IMR-90 (cell line): ENCODE measurements at regions not wholly inside any gene's neighbourhood (a gene's known extent, or its start where the extent isn't known, plus 50 kb on each side); places are given as distances from the start of the nearest gene placed in this dataset.

Source experiments
- ATAC-seq: fragments of 200-7000 bp; cut with Tn5 transposase; 2 replicates; pipeline ENCODE4 v1.9.1; 2020; ENCODE audit warnings: low read depth, mild to moderate bottlenecking, moderate library complexity
- BruUV-seq: library from RNA; stranded (reverse); fragments of 400-500 nt; replicated peaks from 2 replicates; lab custom pipeline; 2021; lab: Mats Ljungman, UMichigan
- CTCF ChIA-PET: fragments of 300-600 bp; formaldehyde crosslinking; extraction: SDS; loops from one replicate; lab custom pipeline; 2021; ENCODE audit warnings: antibody characterized with exemption; lab: Yijun Ruan, JAX
- POLR2A ChIA-PET: fragments of 300-600 bp; sonication (Branson Sonifier 250); formaldehyde crosslinking; loops from one replicate; lab custom pipeline; 2022; ENCODE audit warnings: antibody characterized with exemption; ENCODE audit not compliant: unreplicated experiment; lab: Charles Lee
- DNase-seq: peaks from one replicate; pipeline ENCODE4 v3.0.0; 2013
- H2AFZ ChIP-seq: replicated peaks from 2 replicates; pipeline ENCODE3; 2013; ENCODE audit warnings: low read length, mild to moderate bottlenecking; ENCODE audit not compliant: poor library complexity
- H2AK5ac ChIP-seq: 2 replicates; pipeline ENCODE4 v1.6.1; 2013; ENCODE audit warnings: low read depth, low read length, inconsistent platforms
- H2AK9ac ChIP-seq: replicated peaks from 2 replicates; pipeline ENCODE3; 2013; ENCODE audit warnings: mild to moderate bottlenecking, low read depth, low read length, moderate library complexity; ENCODE audit not compliant: poor library complexity
- H2BK120ac ChIP-seq: 2 replicates; pipeline ENCODE4 v1.6.1; 2013; ENCODE audit warnings: low read depth, low read length, inconsistent platforms
- H2BK15ac ChIP-seq: 3 replicates; pipeline ENCODE4 v1.6.1; 2013; ENCODE audit warnings: low read depth, low read length, inconsistent platforms
- H2BK20ac ChIP-seq: 2 replicates; pipeline ENCODE4 v1.6.1; 2013; ENCODE audit warnings: low read depth, mild to moderate bottlenecking, inconsistent platforms, low read length, moderate library complexity
- H2BK5ac ChIP-seq: 2 replicates; pipeline ENCODE4 v1.6.1; 2013; ENCODE audit warnings: mild to moderate bottlenecking, low read depth, low read length, inconsistent platforms; ENCODE audit not compliant: poor library complexity, severe bottlenecking
- H3K14ac ChIP-seq: replicated peaks from 2 replicates; pipeline ENCODE4 v1.6.1; 2013; ENCODE audit warnings: low read depth, low read length, inconsistent platforms
- H3K18ac ChIP-seq: 2 replicates; pipeline ENCODE4 v1.6.1; 2013; ENCODE audit warnings: low read depth, low read length, control low read depth
- H3K23ac ChIP-seq: 2 replicates; pipeline ENCODE4 v1.6.1; 2013; ENCODE audit warnings: low read depth, low read length, inconsistent platforms
- H3K27ac ChIP-seq: 2 replicates; pipeline ENCODE4 v1.5.1; 2013; ENCODE audit warnings: mild to moderate bottlenecking, control low read depth, low read length; ENCODE audit not compliant: insufficient read depth
- H3K27me3 ChIP-seq: 2 replicates; pipeline ENCODE4 v1.6.1; 2013; ENCODE audit warnings: low read length; ENCODE audit not compliant: control insufficient read depth, insufficient read depth
- H3K36me3 ChIP-seq: 2 replicates; pipeline ENCODE4 v1.6.1; 2013; ENCODE audit warnings: low read length, mixed read lengths; ENCODE audit not compliant: control insufficient read depth, insufficient read depth
- H3K4ac ChIP-seq: 2 replicates; pipeline ENCODE4 v1.6.1; 2013; ENCODE audit warnings: low read depth, low read length, inconsistent platforms
- H3K4me1 ChIP-seq: 2 replicates; pipeline ENCODE4 v1.6.1; 2013; ENCODE audit warnings: low read length, mixed read lengths; ENCODE audit not compliant: control insufficient read depth, insufficient read depth
- H3K4me2 ChIP-seq: 2 replicates; pipeline ENCODE4 v1.6.1; 2013; ENCODE audit warnings: low read depth, mild to moderate bottlenecking, control low read depth, low read length, moderate library complexity
- H3K4me3 ChIP-seq: 2 replicates; pipeline ENCODE4 v1.5.1; 2013; ENCODE audit warnings: low read depth, mild to moderate bottlenecking, control low read depth, low read length, moderate library complexity; ENCODE audit not compliant: insufficient read depth
- H3K56ac ChIP-seq: 2 replicates; pipeline ENCODE4 v1.6.1; 2013; ENCODE audit warnings: low read length, inconsistent platforms; ENCODE audit not compliant: insufficient read depth; ENCODE audit errors: extremely low read depth
- H3K79me1 ChIP-seq, 2 experiments: 2 replicates each; pipeline ENCODE4 v1.6.1; 2013; ENCODE audit warnings: low read length in 2 of 2, inconsistent platforms in 1 of 2, low read depth in 1 of 2
- H3K9ac ChIP-seq: 2 replicates; pipeline ENCODE4 v1.6.1; 2013; ENCODE audit warnings: low read depth, low read length, control low read depth
- H3K9me1 ChIP-seq: 2 replicates; pipeline ENCODE4 v1.6.1; 2013; ENCODE audit warnings: low read length, inconsistent platforms; ENCODE audit not compliant: insufficient read depth
- H3K9me3 ChIP-seq: 2 replicates; pipeline ENCODE4 v1.6.1; 2013; ENCODE audit warnings: low read length; ENCODE audit not compliant: control insufficient read depth, insufficient read depth
- H4K20me1 ChIP-seq: 2 replicates; pipeline ENCODE4 v1.6.1; 2013; ENCODE audit warnings: low read length, inconsistent platforms; ENCODE audit not compliant: insufficient read depth
- H4K5ac ChIP-seq: 2 replicates; pipeline ENCODE4 v1.6.1; 2013; ENCODE audit warnings: mild to moderate bottlenecking, low read depth, low read length, control low read depth
- H4K8ac ChIP-seq, 2 experiments: 2 replicates each; pipeline ENCODE4 v1.6.1; 2013; ENCODE audit warnings: low read depth in 2 of 2, low read length in 2 of 2, control low read depth in 1 of 2, inconsistent platforms in 1 of 2
- H4K91ac ChIP-seq: 2 replicates; pipeline ENCODE4 v1.6.1; 2013; ENCODE audit warnings: low read depth, low read length, inconsistent platforms; ENCODE audit not compliant: insufficient read depth
- BHLHE40 ChIP-seq: fragments of 150-350 bp; IDR thresholded peaks from 2 replicates; pipeline ENCODE4 v1.6.1; 2016; ENCODE audit warnings: mild to moderate bottlenecking, low read depth, low read length
- CEBPB ChIP-seq: IDR thresholded peaks from 2 replicates; pipeline ENCODE4 v1.6.1; 2012; ENCODE audit warnings: low read depth, low read length, improper control_type of control experiment
- MAFK ChIP-seq: IDR thresholded peaks from 2 replicates; pipeline ENCODE4 v1.6.1; 2012; ENCODE audit warnings: low read depth, low read length, improper control_type of control experiment
- MAZ ChIP-seq: IDR thresholded peaks from 2 replicates; pipeline ENCODE4 v1.6.1; 2012; ENCODE audit warnings: low read depth, mild to moderate bottlenecking, low read length, improper control_type of control experiment, moderate library complexity, borderline replicate concordance
- MXI1 ChIP-seq: IDR thresholded peaks from 2 replicates; pipeline ENCODE4 v1.6.1; 2012; ENCODE audit warnings: low read depth, mild to moderate bottlenecking, low read length, moderate library complexity, borderline replicate concordance
- NFE2L2 ChIP-seq: fragments of 150-350 bp; IDR thresholded peaks from 2 replicates; pipeline ENCODE4 v1.6.1; 2016; ENCODE audit warnings: low read depth, mild to moderate bottlenecking, low read length
- RAD21 ChIP-seq: IDR thresholded peaks from 2 replicates; pipeline ENCODE4 v1.6.1; 2012; ENCODE audit warnings: low read length, improper control_type of control experiment
- RFX5 ChIP-seq: IDR thresholded peaks from 2 replicates; pipeline ENCODE4 v1.8.0; 2012; ENCODE audit warnings: low read depth, mild to moderate bottlenecking, low read length, moderate library complexity
- WGBS, 2 experiments: methylation state at CpG; one replicate each; pipeline versions ENCODE4 v1.1.5 to v1.1.7; 2013; ENCODE audit warnings: missing lambda C conversion rate in 2 of 2; ENCODE audit not compliant: insufficient read length in 1 of 2; ENCODE audit errors: extremely low coverage in 2 of 2; 5-methylcytosine and 5-hydroxymethylcytosine counted together
- dilution Hi-C: fragments of 300-500 bp; cut with HindIII; formaldehyde crosslinking; loops from one replicate; pipeline ENCODE4 v1.14.3; 2018; ENCODE audit warnings: low sequenced_read_pairs; ENCODE audit not compliant: unreplicated experiment
- in situ Hi-C: fragments of 300-500 bp; cut with MboI; formaldehyde crosslinking; loops from 3 replicates; pipeline ENCODE4 v1.14.3; 2019; ENCODE audit warnings: low sequenced_read_pairs, inconsistent platforms, mixed read lengths
- intact Hi-C: fragments of 100-400 bp; cut with micrococcal nuclease; formaldehyde crosslinking; loops from 2 replicates; pipeline ENCODE4 v1.10.0; 2022
- TF ChIP-seq, protein P1 (sequence below): fragments of 150-350 bp; IDR thresholded peaks from 2 replicates; pipeline ENCODE4 v1.6.1; 2017; ENCODE audit warnings: mild to moderate bottlenecking, antibody characterized with exemption, low read length, low read depth
- TF ChIP-seq, protein P2 (sequence below): conservative IDR thresholded peaks from 2 replicates; pipeline ENCODE4 v1.5.1; 2012; ENCODE audit warnings: mild to moderate bottlenecking, low read depth, low read length, improper control_type of control experiment

DNA sequence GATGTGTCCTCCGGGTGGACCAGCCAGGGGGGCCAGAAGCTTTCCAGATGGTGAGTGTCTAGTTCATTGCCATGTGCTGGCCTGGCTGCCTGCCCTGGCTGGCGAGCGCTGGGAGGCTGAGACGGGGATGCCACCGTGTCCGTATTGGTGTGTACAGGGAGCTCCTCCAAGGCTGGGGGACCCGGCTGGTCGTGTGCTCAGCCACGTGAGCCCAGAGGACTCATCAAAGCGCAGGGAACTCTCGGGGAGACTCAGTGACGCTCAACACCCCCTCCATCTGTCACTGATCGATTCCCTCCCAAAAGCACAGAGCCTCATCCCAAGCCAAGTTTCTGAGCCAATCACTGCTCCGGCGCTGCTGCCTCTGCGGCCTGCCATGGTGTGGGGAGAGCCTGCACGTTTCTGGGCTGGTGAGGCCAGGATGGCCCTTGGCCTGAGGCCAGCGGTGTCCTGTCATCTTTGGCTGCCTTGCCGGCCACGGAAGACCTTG is 423.7 kb downstream of the SHANK2 start:
- no TSS peak for BruUV-seq
- no peak overlapping the region for H2AK5ac ChIP-seq
- CTCF ChIA-PET, result no interaction called here

More for the DNA sequence above, 423.7 kb downstream of the SHANK2 start:
- Histone ChIP-seq H2BK120ac (no peak overlapping the region), H3K9ac (no peak overlapping the region), H3K4me3 (no peak overlapping the region), H4K8ac (no peak overlapping the region), H2BK20ac (no peak overlapping the region), H3K14ac (no peak overlapping the region), H2AFZ (no peak overlapping the region), H3K56ac (no peak overlapping the region), H3K4me2 (no peak overlapping the region), H4K91ac (no peak overlapping the region), H4K20me1 (no peaks in the 10 kb centered on the region; the same call in none of the 2 replicates), H4K5ac (no peak overlapping the region), H2BK5ac (no peak overlapping the region), H3K9me3 (no peaks in the 10 kb centered on the region; the same call in 1 of the 2 replicates), H3K4me1 (peaks cover 2% of the 10 kb centered on the region; the same call in 1 of the 2 replicates), H3K79me1 (no peaks in the 10 kb centered on the region), H3K27me3 (peaks cover 21% of the 10 kb centered on the region), H3K27ac (no peak overlapping the region), H3K9me1 (no peaks in the 10 kb centered on the region), H3K4ac (no peak overlapping the region), H3K23ac (no peak overlapping the region), H2BK15ac (no peak overlapping the region), H2AK9ac (no peak overlapping the region), H3K18ac (no peak overlapping the region), H3K36me3 (no peaks in the 10 kb centered on the region)
- POLR2A ChIA-PET, result no interaction called here
- ATAC-seq (peak; percentile 13; the same call in 1 of the 2 replicates), DNase-seq (no peak)
- 0% methylated on average over 1 of the region's 20 CpGs; no CpG with 5 or more reads in 1 of the 2 experiments for WGBS, 2 experiments
- dilution Hi-C loops, result no loop called here
- in situ Hi-C loops, result no loop called here
- TF ChIP-seq MAFK (no peak), MXI1 (no peak), RFX5 (no peak), BHLHE40 (no peak), MAZ (no peak), CEBPB (no peak), NFE2L2 (no peak), RAD21 (no peak)
- TF ChIP-seq, protein P1, sequence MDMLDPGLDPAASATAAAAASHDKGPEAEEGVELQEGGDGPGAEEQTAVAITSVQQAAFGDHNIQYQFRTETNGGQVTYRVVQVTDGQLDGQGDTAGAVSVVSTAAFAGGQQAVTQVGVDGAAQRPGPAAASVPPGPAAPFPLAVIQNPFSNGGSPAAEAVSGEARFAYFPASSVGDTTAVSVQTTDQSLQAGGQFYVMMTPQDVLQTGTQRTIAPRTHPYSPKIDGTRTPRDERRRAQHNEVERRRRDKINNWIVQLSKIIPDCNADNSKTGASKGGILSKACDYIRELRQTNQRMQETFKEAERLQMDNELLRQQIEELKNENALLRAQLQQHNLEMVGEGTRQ, result no peak
- TF ChIP-seq, protein P2, sequence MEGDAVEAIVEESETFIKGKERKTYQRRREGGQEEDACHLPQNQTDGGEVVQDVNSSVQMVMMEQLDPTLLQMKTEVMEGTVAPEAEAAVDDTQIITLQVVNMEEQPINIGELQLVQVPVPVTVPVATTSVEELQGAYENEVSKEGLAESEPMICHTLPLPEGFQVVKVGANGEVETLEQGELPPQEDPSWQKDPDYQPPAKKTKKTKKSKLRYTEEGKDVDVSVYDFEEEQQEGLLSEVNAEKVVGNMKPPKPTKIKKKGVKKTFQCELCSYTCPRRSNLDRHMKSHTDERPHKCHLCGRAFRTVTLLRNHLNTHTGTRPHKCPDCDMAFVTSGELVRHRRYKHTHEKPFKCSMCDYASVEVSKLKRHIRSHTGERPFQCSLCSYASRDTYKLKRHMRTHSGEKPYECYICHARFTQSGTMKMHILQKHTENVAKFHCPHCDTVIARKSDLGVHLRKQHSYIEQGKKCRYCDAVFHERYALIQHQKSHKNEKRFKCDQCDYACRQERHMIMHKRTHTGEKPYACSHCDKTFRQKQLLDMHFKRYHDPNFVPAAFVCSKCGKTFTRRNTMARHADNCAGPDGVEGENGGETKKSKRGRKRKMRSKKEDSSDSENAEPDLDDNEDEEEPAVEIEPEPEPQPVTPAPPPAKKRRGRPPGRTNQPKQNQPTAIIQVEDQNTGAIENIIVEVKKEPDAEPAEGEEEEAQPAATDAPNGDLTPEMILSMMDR, result no peak
- intact Hi-C loops, result no loop called here
